ENCODE measurements at regions not wholly inside any gene's neighbourhood (a gene's known extent, or its start where the extent isn't known, plus 50 kb on each side); places are given as distances from the start of the nearest gene placed in this dataset.

GRCh38 chr14:106635569-106635968 lies 1109.2 kb downstream of the TMEM121 start:
- Histone ChIP-seq H3K79me1 (ENCODE audit: low read depth, low read length) (no peaks in the 10 kb centered on the region), H2BK20ac (ENCODE audit: low read length) (no peak overlapping the region), H3K23me2 (ENCODE audit: low read depth, low read length) (no peaks in the 10 kb centered on the region), H4K91ac (replicated peaks; ENCODE audit: insufficient read length, low read length) (no peak overlapping the region), H3K4ac (replicated peaks; ENCODE audit: insufficient read length, low read depth, low read length) (no peak overlapping the region), H3K18ac (ENCODE audit: extremely low read depth, low read length) (no peak overlapping the region), H2BK120ac (replicated peaks; ENCODE audit: low read depth, low read length) (no peak overlapping the region), H3K36me3 (ENCODE audit: control insufficient read depth in 2 of 4, insufficient read depth in 4 of 4, low read length in 3 of 4) (no peaks in the 10 kb centered on the region), H3K23ac (ENCODE audit: insufficient read length) (no peak overlapping the region), H2AFZ (ENCODE audit: low read length) (no peak overlapping the region), H2BK5ac (ENCODE audit: low read depth, low read length) (no peak overlapping the region), H2BK12ac (ENCODE audit: low read depth, low read length) (no peak overlapping the region), H3K27me3 (replicated peaks in 1 of 4; ENCODE audit: control insufficient read depth in 3 of 4, extremely low read depth in 1 of 4, insufficient read depth in 3 of 4, low read length in 3 of 4) (no peaks in the 10 kb centered on the region), H4K5ac (ENCODE audit: insufficient read length, low read depth, low read length) (no peak overlapping the region), H3K14ac (ENCODE audit: insufficient read length) (no peak overlapping the region), H2AK5ac (ENCODE audit: low read depth, low read length) (no peak overlapping the region), H4K20me1 (replicated peaks in 1 of 2; ENCODE audit: control insufficient read depth in 1 of 2, insufficient read depth in 2 of 2, low read length in 2 of 2) (no peaks in the 10 kb centered on the region), H3K4me3 (ENCODE audit: extremely low read depth in 1 of 4, insufficient read depth in 2 of 4, low read depth in 3 of 4, low read length in 4 of 4) (no peak overlapping the region), H2BK15ac (ENCODE audit: low read length) (no peak overlapping the region), H3K9me3 (ENCODE audit: insufficient read depth in 2 of 2, low read depth in 1 of 2, low read length in 1 of 2) (peaks cover 52 to 74% of the 10 kb centered on the region in 2 experiments), H3K4me2 (ENCODE audit: insufficient read depth in 1 of 2, low read depth in 2 of 2, low read length in 2 of 2) (no peak overlapping the region), H4K8ac (ENCODE audit: extremely low read depth, insufficient read depth, low read length) (no peak overlapping the region), H3K9ac (replicated peaks in 1 of 4; ENCODE audit: extremely low read depth in 1 of 4, low read depth in 3 of 4, low read length in 3 of 4) (no peak overlapping the region), H3K79me2 (ENCODE audit: control insufficient read depth in 1 of 2, insufficient read depth in 2 of 2, low read length in 2 of 2) (no peaks in the 10 kb centered on the region), H3K56ac (replicated peaks; ENCODE audit: insufficient read length, low read depth, low read length) (no peak overlapping the region), H3K4me1 (replicated peaks in 1 of 4; ENCODE audit: control insufficient read depth in 3 of 4, insufficient read depth in 4 of 4, low read length in 3 of 4) (no peaks in the 10 kb centered on the region), H3K27ac (ENCODE audit: low read depth, low read length) (no peak overlapping the region)
- FAIRE-seq, result no peak
- POLR2A ChIA-PET (ENCODE audit: partially characterized antibody), result no interaction called here
- WGBS, 2 experiments (ENCODE audit: extremely low coverage in 1 of 2, insufficient coverage in 1 of 2, insufficient read length in 1 of 2, insufficient replicate concordance in 2 of 2, low coverage in 1 of 2, low lambda C conversion rate in 2 of 2, missing lambda C conversion rate in 1 of 2), result 41% methylated on average over 4 of the region's 4 CpGs; no CpG with 5 or more reads in 1 of the 2 experiments
- CTCF ChIA-PET (ENCODE audit: partially characterized antibody), result interaction anchor here (1.2 kb wide), 1 partner anchor 13 kb away, joined by 3 read pairs; no protein-coding TSS in a partner anchor
- DNase-seq (ENCODE audit: low read depth in 1 of 2, low spot score in 2 of 2), result no peak
- TF ChIP-seq CEBPB (IDR thresholded peaks at IDR 0.05; ENCODE audit: low read depth, low read length) (no peak), CHD2 (IDR thresholded peaks at IDR 0.05; ENCODE audit: low read length) (no peak), EZH2 (IDR thresholded peaks at IDR 0.05; ENCODE audit: low read depth, low read length, severe bottlenecking) (no peak), CTCF (IDR thresholded peaks at IDR 0.05; ENCODE audit: control extremely low read depth in 1 of 3, insufficient read depth in 1 of 3, low read depth in 1 of 3, low read length in 3 of 3) (no peak), RBBP5 (IDR thresholded peaks at IDR 0.05; ENCODE audit: borderline replicate concordance, low read depth, low read length) (no peak), E2F6 (IDR thresholded peaks at IDR 0.05) (no peak), SP4 (IDR thresholded peaks at IDR 0.05; ENCODE audit: low read length) (no peak)

Measured in H1 (cell line).